ENCODE measurements at regions not wholly inside any gene's neighbourhood (a gene's known extent, or its start where the extent isn't known, plus 50 kb on each side); places are given as distances from the start of the nearest gene placed in this dataset.

DNA sequence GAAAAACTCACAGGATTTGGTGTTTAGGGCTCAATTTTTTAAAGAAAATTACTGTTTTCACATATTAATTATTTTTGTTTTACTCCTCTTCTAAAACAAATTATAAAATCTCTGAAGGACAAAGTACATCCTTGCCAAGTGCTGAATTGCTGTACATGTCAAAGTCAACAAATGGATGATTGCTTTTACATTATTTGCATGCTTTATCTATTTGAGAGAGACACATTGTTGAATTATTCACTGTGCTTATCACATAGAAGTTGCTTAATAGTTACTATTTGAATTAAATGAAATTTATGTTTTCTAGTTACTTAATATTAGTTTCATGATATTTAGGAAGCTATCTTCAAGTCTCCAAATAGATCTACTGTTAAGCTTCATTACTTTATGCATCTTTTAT, 318.6 kb upstream of the PTCHD4 start:
- DNase-seq: no peak
- no peaks in the 10 kb centered on the region for H3K9me3 ChIP-seq (ENCODE audit: control insufficient read depth, low read depth, low read length)
- H3K79me2 ChIP-seq (ENCODE audit: insufficient read depth, low read length): no peaks in the 10 kb centered on the region
- Mint-ChIP-seq H3K4me3 (no peak overlapping the region), H3K9me3 (no peaks in the 10 kb centered on the region), H3K4me1 (no peaks in the 10 kb centered on the region), H3K27me3 (ENCODE audit: low read depth) (no peaks in the 10 kb centered on the region), H3K36me3 (ENCODE audit: insufficient read depth in 1 of 3, low read depth in 3 of 3) (no peaks in the 10 kb centered on the region; a peak in 1 of 7 replicates), H3K27ac (no peak overlapping the region)
- no peak for TF ChIP-seq CTCF (conservative IDR thresholded peaks at IDR 0.05)
- H2BK5ac ChIP-seq (ENCODE audit: insufficient read length, low read length): no peak overlapping the region
- H3K79me1 ChIP-seq (ENCODE audit: insufficient read depth, low read depth, low read length, poor library complexity, severe bottlenecking): no peaks in the 10 kb centered on the region
- H4K91ac ChIP-seq (ENCODE audit: insufficient read length, low read depth, low read length): no peak overlapping the region
- H3K18ac ChIP-seq (ENCODE audit: insufficient read length, low read depth, low read length): no peak overlapping the region
- no peaks in the 10 kb centered on the region for H3K23me2 ChIP-seq (ENCODE audit: insufficient read length, low read depth, low read length, poor library complexity, severe bottlenecking)
- no peak overlapping the region for H3K14ac ChIP-seq (ENCODE audit: insufficient read depth, low read length)
- no peaks in the 10 kb centered on the region for H3K27me3 ChIP-seq (ENCODE audit: insufficient read depth, low read length)
- H3K4ac ChIP-seq (ENCODE audit: low read depth, low read length): no peak overlapping the region
- H2AK5ac ChIP-seq (ENCODE audit: insufficient read length, low read length): no peak overlapping the region
- no peak overlapping the region for H3T11ph ChIP-seq (ENCODE audit: low read length)
- no peak overlapping the region for H3K56ac ChIP-seq (ENCODE audit: insufficient read length, low read depth, low read length)
- H3K4me1 ChIP-seq (ENCODE audit: insufficient read depth, low read length): no peaks in the 10 kb centered on the region
- H3K4me2 ChIP-seq (ENCODE audit: insufficient read depth, insufficient read length, low read length): no peak overlapping the region
- H3K27ac ChIP-seq (ENCODE audit: insufficient read length, low read depth, low read length): no peak overlapping the region
- H2AFZ ChIP-seq (ENCODE audit: low read length): no peak overlapping the region
- H3K23ac ChIP-seq (ENCODE audit: insufficient read length, low read depth, low read length): no peak overlapping the region
- no peaks in the 10 kb centered on the region for H4K20me1 ChIP-seq (ENCODE audit: control insufficient read depth, insufficient read depth, insufficient read length)
- no peak overlapping the region for H2BK120ac ChIP-seq (ENCODE audit: low read depth, low read length, poor library complexity, severe bottlenecking)
- H2BK12ac ChIP-seq (ENCODE audit: insufficient read length, low read depth, low read length): no peak overlapping the region
- no peak overlapping the region for H4K5ac ChIP-seq (ENCODE audit: insufficient read length, low read depth, low read length)
- H2BK15ac ChIP-seq (ENCODE audit: low read depth, low read length): no peak overlapping the region
- H2BK20ac ChIP-seq (ENCODE audit: low read depth, low read length, poor library complexity, severe bottlenecking): no peak overlapping the region
- no peak overlapping the region for H3K9ac ChIP-seq (ENCODE audit: extremely low read depth, insufficient read length, low read length)
- H4K8ac ChIP-seq (replicated peaks; ENCODE audit: insufficient read length, low read depth, low read length): no peak overlapping the region

All from H9 (cell line).